Astrocyte (in vitro differentiated cells and primary cell): ENCODE measurements at regions not wholly inside any gene's neighbourhood (a gene's known extent, or its start where the extent isn't known, plus 50 kb on each side); places are given as distances from the start of the nearest gene placed in this dataset.

Experiments used
- DNase-seq: peaks from one replicate; pipeline ENCODE4 v3.0.0-alpha.2; 2010; ENCODE audit warnings: low read depth
- FAIRE-seq: peaks from 2 replicates; lab custom pipeline; 2011; peaks lifted over from hg19 to GRCh38; lab: Jason Lieb, UNC
- H2AFZ ChIP-seq: 2 replicates; pipeline ENCODE4 v1.6.0; 2012; ENCODE audit warnings: low read depth, low read length, inconsistent platforms
- H3K27ac ChIP-seq: 2 replicates; pipeline ENCODE4 v1.5.1; 2011; ENCODE audit warnings: low read depth, low read length, inconsistent platforms
- H3K27me3 ChIP-seq: 2 replicates; pipeline ENCODE4 v1.6.0; 2011; ENCODE audit warnings: low read length, inconsistent platforms; ENCODE audit not compliant: insufficient read depth
- H3K36me3 ChIP-seq: 2 replicates; pipeline ENCODE4 v1.5.1; 2011; ENCODE audit warnings: low read length, inconsistent platforms; ENCODE audit not compliant: insufficient read depth
- H3K4me1 ChIP-seq: 2 replicates; pipeline ENCODE4 v1.5.1; 2011; ENCODE audit warnings: low read length, inconsistent platforms; ENCODE audit not compliant: insufficient read depth
- H3K4me2 ChIP-seq: 2 replicates; pipeline ENCODE4 v1.6.0; 2012; ENCODE audit warnings: low read length, inconsistent platforms
- H3K4me3 ChIP-seq: 2 replicates; pipeline ENCODE4 v1.5.1; 2011; ENCODE audit warnings: low read depth, mild to moderate bottlenecking, low read length, inconsistent platforms; ENCODE audit not compliant: insufficient read depth
- H3K79me2 ChIP-seq: 2 replicates; pipeline ENCODE4 v1.6.0; 2012; ENCODE audit warnings: mild to moderate bottlenecking, low read length, inconsistent platforms; ENCODE audit not compliant: insufficient read depth
- H3K9ac ChIP-seq: 2 replicates; pipeline ENCODE4 v1.6.0; 2012; ENCODE audit warnings: mild to moderate bottlenecking, low read length, inconsistent platforms
- H3K9me3 ChIP-seq: 2 replicates; pipeline ENCODE4 v1.5.1; 2012; ENCODE audit warnings: low read depth, mild to moderate bottlenecking, low read length, inconsistent platforms; ENCODE audit not compliant: insufficient read depth
- H4K20me1 ChIP-seq: 2 replicates; pipeline ENCODE4 v1.6.0; 2012; ENCODE audit warnings: low read length, inconsistent platforms; ENCODE audit not compliant: insufficient read depth
- H3K27ac Mint-ChIP-seq: one replicate; pipeline ENCODE4 v1.8.0; 2021; ENCODE audit warnings: mild to moderate bottlenecking, mixed read lengths; ENCODE audit not compliant: unreplicated experiment
- H3K27me3 Mint-ChIP-seq: one replicate; pipeline ENCODE4 v1.8.0; 2021; ENCODE audit warnings: low read depth, mixed read lengths; ENCODE audit not compliant: unreplicated experiment
- H3K36me3 Mint-ChIP-seq: one replicate; pipeline ENCODE4 v1.8.0; 2021; ENCODE audit warnings: low read depth, mixed read lengths; ENCODE audit not compliant: unreplicated experiment
- H3K4me1 Mint-ChIP-seq: one replicate; pipeline ENCODE4 v1.8.0; 2021; ENCODE audit warnings: low read depth, mixed read lengths; ENCODE audit not compliant: unreplicated experiment
- H3K4me3 Mint-ChIP-seq: one replicate; pipeline ENCODE4 v1.8.0; 2021; ENCODE audit warnings: mild to moderate bottlenecking, moderate library complexity, mixed read lengths; ENCODE audit not compliant: unreplicated experiment
- H3K9me3 Mint-ChIP-seq: one replicate; pipeline ENCODE4 v1.8.0; 2021; ENCODE audit warnings: mild to moderate bottlenecking, mixed read lengths; ENCODE audit not compliant: unreplicated experiment
- EZH2 ChIP-seq: IDR thresholded peaks from 2 replicates; pipeline ENCODE4 v1.6.1; 2012; ENCODE audit warnings: mild to moderate bottlenecking, low read length, inconsistent platforms; ENCODE audit not compliant: insufficient read depth
- TF ChIP-seq, protein P1 (sequence below): IDR thresholded peaks from 2 replicates; pipeline ENCODE4 v1.5.1; 2011; ENCODE audit warnings: low read depth, mild to moderate bottlenecking, inconsistent platforms, low read length, moderate library complexity; ENCODE audit not compliant: insufficient read depth

DNA sequence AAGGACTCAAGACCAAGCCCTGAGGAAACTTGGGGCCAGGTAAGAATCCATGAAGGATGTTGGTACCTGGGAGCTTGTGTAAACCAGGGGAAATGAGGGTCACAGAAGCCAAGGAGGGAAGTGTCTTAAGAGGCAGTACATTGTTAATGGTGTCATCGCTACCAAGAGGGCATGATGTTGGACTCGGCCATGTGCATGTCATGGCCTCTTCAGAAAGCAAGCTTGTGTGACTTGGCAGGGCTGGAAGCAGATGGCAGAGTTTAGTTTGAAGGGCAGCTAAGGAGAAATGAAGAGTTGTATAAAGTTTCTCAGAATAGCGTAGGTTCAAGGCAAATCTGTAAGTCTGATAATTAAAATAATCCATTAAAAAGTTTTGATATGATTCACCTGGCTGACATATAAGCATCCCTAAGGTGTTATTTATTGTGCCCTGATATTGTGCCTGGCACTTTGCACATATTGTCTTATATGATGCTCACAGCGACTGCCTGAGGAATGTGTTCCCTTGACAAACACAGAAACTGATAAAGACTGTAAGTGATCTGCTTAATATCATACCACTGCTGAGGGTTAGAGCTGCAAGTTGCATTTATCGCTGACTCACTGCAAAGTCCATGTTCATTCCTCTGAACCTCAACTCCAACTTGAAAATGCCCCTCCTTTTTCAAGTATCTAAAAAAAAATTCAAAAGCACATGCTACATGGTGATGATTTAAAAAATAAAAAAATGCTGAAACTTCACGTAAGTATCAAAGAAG is 81.3 kb upstream of the PTPN3 start:
- DNase-seq (peak; percentile 46), FAIRE-seq (no peak)
- H3K27ac Mint-ChIP-seq, result no peak overlapping the region
- no peaks in the 10 kb centered on the region for H3K4me1 Mint-ChIP-seq
- H2AFZ ChIP-seq, result no peak overlapping the region
- no peak for TF ChIP-seq EZH2
- TF ChIP-seq, protein P1, sequence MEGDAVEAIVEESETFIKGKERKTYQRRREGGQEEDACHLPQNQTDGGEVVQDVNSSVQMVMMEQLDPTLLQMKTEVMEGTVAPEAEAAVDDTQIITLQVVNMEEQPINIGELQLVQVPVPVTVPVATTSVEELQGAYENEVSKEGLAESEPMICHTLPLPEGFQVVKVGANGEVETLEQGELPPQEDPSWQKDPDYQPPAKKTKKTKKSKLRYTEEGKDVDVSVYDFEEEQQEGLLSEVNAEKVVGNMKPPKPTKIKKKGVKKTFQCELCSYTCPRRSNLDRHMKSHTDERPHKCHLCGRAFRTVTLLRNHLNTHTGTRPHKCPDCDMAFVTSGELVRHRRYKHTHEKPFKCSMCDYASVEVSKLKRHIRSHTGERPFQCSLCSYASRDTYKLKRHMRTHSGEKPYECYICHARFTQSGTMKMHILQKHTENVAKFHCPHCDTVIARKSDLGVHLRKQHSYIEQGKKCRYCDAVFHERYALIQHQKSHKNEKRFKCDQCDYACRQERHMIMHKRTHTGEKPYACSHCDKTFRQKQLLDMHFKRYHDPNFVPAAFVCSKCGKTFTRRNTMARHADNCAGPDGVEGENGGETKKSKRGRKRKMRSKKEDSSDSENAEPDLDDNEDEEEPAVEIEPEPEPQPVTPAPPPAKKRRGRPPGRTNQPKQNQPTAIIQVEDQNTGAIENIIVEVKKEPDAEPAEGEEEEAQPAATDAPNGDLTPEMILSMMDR, result no peak
- H3K4me2 ChIP-seq, result no peak overlapping the region
- no peak overlapping the region for H3K4me3 Mint-ChIP-seq
- H3K36me3 ChIP-seq, result no peaks in the 10 kb centered on the region
- H3K27me3 Mint-ChIP-seq, result no peaks in the 10 kb centered on the region
- H3K4me3 ChIP-seq, result no peak overlapping the region
- H3K79me2 ChIP-seq, result no peaks in the 10 kb centered on the region
- H3K9me3 ChIP-seq, result no peaks in the 10 kb centered on the region
- no peaks in the 10 kb centered on the region for H3K27me3 ChIP-seq
- H4K20me1 ChIP-seq, result no peaks in the 10 kb centered on the region
- no peak overlapping the region for H3K9ac ChIP-seq
- no peaks in the 10 kb centered on the region for H3K4me1 ChIP-seq
- H3K36me3 Mint-ChIP-seq, result no peaks in the 10 kb centered on the region
- H3K9me3 Mint-ChIP-seq, result peaks cover 1% of the 10 kb centered on the region
- H3K27ac ChIP-seq, result no peak overlapping the region

DNA sequence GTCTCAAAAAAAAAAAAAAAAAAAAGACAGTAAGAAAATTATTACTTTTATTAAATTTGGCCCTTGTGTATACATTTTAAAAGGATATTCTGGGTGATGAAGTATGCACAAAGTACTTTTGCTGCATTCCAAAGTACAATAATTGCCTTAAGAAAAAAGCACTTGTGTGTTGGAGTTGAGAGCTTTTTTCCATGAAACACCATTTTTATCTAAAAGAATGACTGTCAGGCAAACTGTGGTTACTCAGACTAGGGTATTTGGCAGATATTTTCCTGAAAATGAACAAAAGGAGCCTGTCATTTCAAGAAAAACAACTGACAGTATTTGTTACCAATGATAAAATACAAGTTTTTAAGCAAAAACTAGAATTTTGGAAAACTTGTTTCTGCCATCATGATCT is 84.3 kb upstream of the PTPN3 start:
- H2AFZ ChIP-seq, result no peak overlapping the region
- no peaks in the 10 kb centered on the region for H3K79me2 ChIP-seq
- H3K4me1 ChIP-seq, result no peaks in the 10 kb centered on the region
- no peak for TF ChIP-seq EZH2
- TF ChIP-seq, protein P1, result no peak
- H3K9me3 ChIP-seq, result no peaks in the 10 kb centered on the region
- no peak overlapping the region for H3K27ac Mint-ChIP-seq
- DNase-seq (peak; percentile 51), FAIRE-seq (no peak)
- no peak overlapping the region for H3K27ac ChIP-seq
- H3K9ac ChIP-seq, result no peak overlapping the region
- no peak overlapping the region for H3K4me3 ChIP-seq
- H4K20me1 ChIP-seq, result no peaks in the 10 kb centered on the region
- H3K4me3 Mint-ChIP-seq, result no peak overlapping the region
- H3K36me3 Mint-ChIP-seq, result no peaks in the 10 kb centered on the region
- H3K9me3 Mint-ChIP-seq, result peaks cover 2% of the 10 kb centered on the region
- peaks cover 4% of the 10 kb centered on the region for H3K27me3 ChIP-seq
- H3K27me3 Mint-ChIP-seq, result peaks cover 14% of the 10 kb centered on the region
- peaks cover 1% of the 10 kb centered on the region for H3K4me1 Mint-ChIP-seq
- no peak overlapping the region for H3K4me2 ChIP-seq
- H3K36me3 ChIP-seq, result no peaks in the 10 kb centered on the region

DNA sequence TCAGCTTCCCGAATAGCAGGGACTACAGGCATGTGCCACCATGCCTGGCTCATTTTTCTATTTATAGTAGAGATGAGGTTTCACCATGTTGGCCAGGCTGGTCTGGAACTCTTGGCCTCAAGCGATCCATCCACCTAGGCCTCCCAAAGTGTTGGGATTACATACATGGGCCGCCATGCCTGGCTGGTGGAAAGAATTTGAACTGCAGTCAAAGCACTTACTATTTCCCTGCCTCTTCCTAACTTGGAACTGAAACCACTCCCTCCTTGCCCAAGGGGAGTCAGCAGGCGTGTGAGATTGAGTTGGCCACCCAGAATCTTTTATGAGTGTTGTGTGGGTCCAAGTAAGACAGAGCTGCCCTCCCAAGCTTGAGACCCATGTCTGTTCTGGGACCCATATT is 86.1 kb upstream of the PTPN3 start:
- Histone ChIP-seq H3K4me2 (no peak overlapping the region), H3K27me3 (peaks cover 11% of the 10 kb centered on the region), H3K9me3 (peaks cover 3% of the 10 kb centered on the region), H3K27ac (no peak overlapping the region), H3K4me3 (no peak overlapping the region), H3K4me1 (no peaks in the 10 kb centered on the region), H2AFZ (no peak overlapping the region), H4K20me1 (no peaks in the 10 kb centered on the region), H3K9ac (no peak overlapping the region), H3K79me2 (no peaks in the 10 kb centered on the region), H3K36me3 (no peaks in the 10 kb centered on the region)
- peaks cover 16% of the 10 kb centered on the region for H3K27me3 Mint-ChIP-seq
- DNase-seq (no peak), FAIRE-seq (no peak)
- peaks cover 1% of the 10 kb centered on the region for H3K4me1 Mint-ChIP-seq
- H3K9me3 Mint-ChIP-seq, result peaks cover 5% of the 10 kb centered on the region
- TF ChIP-seq, protein P1, result no peak
- no peak for TF ChIP-seq EZH2
- H3K27ac Mint-ChIP-seq, result no peak overlapping the region
- H3K36me3 Mint-ChIP-seq, result no peaks in the 10 kb centered on the region
- no peak overlapping the region for H3K4me3 Mint-ChIP-seq
